ENCODE measurements at regions not wholly inside any gene's neighbourhood (a gene's known extent, or its start where the extent isn't known, plus 50 kb on each side); places are given as distances from the start of the nearest gene placed in this dataset.

GRCh38 chr3:117709108-117709507, 999.5 kb downstream of the TUSC7 start (continued):
- TF ChIP-seq ZBTB2 (IDR thresholded peaks at IDR 0.05) (no peak), ZNF436 (CRISPR knock-in tag; IDR thresholded peaks at IDR 0.05) (no peak), ZNF518B (CRISPR knock-in tag; IDR thresholded peaks at IDR 0.05) (no peak)

GRCh38 chr3:117710501-117710900, 1000.9 kb downstream of the TUSC7 start:
- ATAC-seq, result no peak
- no peak overlapping the region for H3K4me3 ChIP-seq
- no peaks in the 10 kb centered on the region for H3K4me1 ChIP-seq (replicated peaks in 1 of 2; ENCODE audit: control insufficient read depth in 2 of 2, insufficient read depth in 2 of 2, low read length in 2 of 2)
- BruUV-seq (replicated peaks), result no TSS peak
- H3K9ac ChIP-seq (ENCODE audit: insufficient read depth in 1 of 2, low read depth in 2 of 2, low read length in 2 of 2), result no peak overlapping the region
- H3K4me2 ChIP-seq (ENCODE audit: insufficient read depth, low read length), result no peak overlapping the region
- DNase-seq (ENCODE audit: extremely low read depth in 1 of 4, low spot score in 3 of 4), result no peak
- no peaks in the 10 kb centered on the region for H3K9me1 ChIP-seq (ENCODE audit: control insufficient read depth, insufficient read depth, low read length)
- H3K27ac ChIP-seq (ENCODE audit: extremely low read depth, low read depth, low read length), result no peak overlapping the region
- in situ Hi-C loops (cut with MboI) (no loop called here), intact Hi-C loops (cut with micrococcal nuclease) (no loop called here)
- ChIA-PET CTCF (ENCODE audit: low intra/inter-chr PET ratio) (no interaction called here), POLR2A (no interaction called here)
- no peaks in the 10 kb centered on the region for H3K36me3 ChIP-seq (ENCODE audit: control insufficient read depth, insufficient read depth, low read length)
- no peaks in the 10 kb centered on the region for H4K20me1 ChIP-seq (replicated peaks; ENCODE audit: control insufficient read depth, insufficient read depth, low read length)
- no peak for FAIRE-seq
- 0% methylated on average over 1 of the region's 1 CpG for WGBS (ENCODE audit: insufficient coverage, low coverage, missing lambda C conversion rate)
- no peaks in the 10 kb centered on the region for H3K79me2 ChIP-seq (ENCODE audit: control insufficient read depth, insufficient read depth, low read length)
- no peak overlapping the region for H2AFZ ChIP-seq (ENCODE audit: low read depth, low read length)
- no peaks in the 10 kb centered on the region for H3K9me3 ChIP-seq (replicated peaks; ENCODE audit: control insufficient read depth, insufficient read depth, low read depth, low read length)
- TF ChIP-seq ZBTB49 (CRISPR knock-in tag; IDR thresholded peaks at IDR 0.05; ENCODE audit: borderline replicate concordance) (no peak), ZNF75A (CRISPR knock-in tag; IDR thresholded peaks at IDR 0.05) (no peak), ZZZ3 (IDR thresholded peaks at IDR 0.05) (no peak), ETV5 (CRISPR knock-in tag; IDR thresholded peaks at IDR 0.05; ENCODE audit: low read depth) (no peak)
- no peaks in the 10 kb centered on the region for H3K27me3 ChIP-seq (ENCODE audit: control insufficient read depth in 2 of 2, insufficient read depth in 2 of 2, low read length in 2 of 2)

All from K562 (cell line).